ENCODE measurements at regions not wholly inside any gene's neighbourhood (a gene's known extent, or its start where the extent isn't known, plus 50 kb on each side); places are given as distances from the start of the nearest gene placed in this dataset.
A peak's percentile ranks its signal among the peaks of the same experiment; 100 is the strongest.
"Not testable (repeated sequence)": the region's sequence is repeated elsewhere in the genome, so short reads cannot be mapped to it uniquely, and the experiment has no call there.

DNA sequence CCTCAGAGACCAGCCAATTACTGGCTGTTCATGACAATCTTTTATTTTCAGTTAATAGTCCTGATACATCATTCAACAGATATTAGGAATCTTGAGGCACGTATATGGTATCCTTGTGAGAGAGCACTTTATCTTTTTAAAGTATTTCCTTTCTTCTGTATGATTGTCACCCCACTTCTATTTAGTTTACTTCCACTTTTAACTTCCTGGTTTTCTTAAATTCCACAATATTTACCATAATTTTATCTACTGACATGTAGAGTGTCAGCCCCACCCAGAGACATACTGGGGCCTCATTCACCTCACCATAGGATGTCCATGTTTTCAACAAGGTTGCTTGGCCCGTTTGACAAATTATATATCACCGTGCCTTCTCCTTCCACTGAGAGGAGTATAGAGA is 182.9 kb upstream of the ID2 start:
- no peak for DNase-seq (ENCODE audit: low read depth)

- no peak for DNase-seq (ENCODE audit: low read depth)
Observed at GRCh38 chr2:8500124-8501054, 181.5 kb upstream of the ID2 start.

- no peak for DNase-seq (ENCODE audit: low read depth)
Observed at GRCh38 chr2:8501061-8501720, 180.7 kb upstream of the ID2 start.

- DNase-seq (ENCODE audit: low read depth), result no peak
Observed at GRCh38 chr2:8502316-8502715, 179.5 kb upstream of the ID2 start.

DNA sequence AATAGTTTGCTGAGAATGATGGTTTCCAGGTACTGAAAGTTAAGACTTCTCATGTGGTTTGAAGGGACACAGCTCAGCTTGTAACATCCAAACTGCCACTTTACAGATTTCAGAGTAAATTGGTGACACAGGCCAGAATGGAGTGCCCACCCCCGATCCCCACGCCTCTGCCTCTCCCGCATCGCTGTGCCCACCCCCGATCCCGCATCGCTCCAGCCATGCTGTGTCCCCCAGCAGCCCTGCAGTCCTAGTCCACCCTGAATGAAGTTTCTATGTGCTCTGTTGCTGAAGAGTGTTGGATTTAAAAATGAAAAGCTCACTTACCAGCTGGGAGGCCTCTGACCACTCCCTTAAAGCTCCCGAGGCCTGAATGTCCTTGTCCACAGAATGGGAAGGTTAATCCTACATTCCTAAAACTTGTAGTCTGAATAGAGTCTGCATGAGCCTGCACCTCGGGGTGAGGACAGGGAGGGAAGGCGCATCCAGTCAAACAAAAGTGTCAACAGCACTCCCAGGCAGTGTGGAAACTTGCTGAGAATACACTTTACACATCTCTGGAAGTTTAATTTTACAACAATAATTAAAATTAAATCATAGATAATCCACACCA is 176.4 kb upstream of the ID2 start:
- DNase-seq (ENCODE audit: low read depth), result no peak

DNA sequence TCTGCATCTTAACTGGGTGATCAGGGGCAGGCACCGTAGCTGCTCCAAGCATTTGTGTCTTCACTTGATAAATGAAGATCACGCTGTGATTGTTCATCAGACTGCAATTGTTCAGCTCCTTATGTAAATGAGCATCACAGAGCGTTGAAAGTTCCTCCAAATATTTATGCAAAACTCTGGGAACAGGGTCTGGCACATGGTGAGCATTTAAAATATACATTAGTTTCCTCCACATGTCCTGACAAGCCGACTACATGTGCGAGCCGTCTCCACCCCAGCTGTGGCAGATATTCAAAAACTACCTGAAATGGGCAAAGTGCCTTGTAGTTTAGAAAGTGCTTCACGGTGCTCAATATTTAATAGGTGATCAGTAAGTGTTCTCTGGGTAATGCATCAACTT is 175.1 kb upstream of the ID2 start:
- no peak for DNase-seq (ENCODE audit: low read depth)

DNA sequence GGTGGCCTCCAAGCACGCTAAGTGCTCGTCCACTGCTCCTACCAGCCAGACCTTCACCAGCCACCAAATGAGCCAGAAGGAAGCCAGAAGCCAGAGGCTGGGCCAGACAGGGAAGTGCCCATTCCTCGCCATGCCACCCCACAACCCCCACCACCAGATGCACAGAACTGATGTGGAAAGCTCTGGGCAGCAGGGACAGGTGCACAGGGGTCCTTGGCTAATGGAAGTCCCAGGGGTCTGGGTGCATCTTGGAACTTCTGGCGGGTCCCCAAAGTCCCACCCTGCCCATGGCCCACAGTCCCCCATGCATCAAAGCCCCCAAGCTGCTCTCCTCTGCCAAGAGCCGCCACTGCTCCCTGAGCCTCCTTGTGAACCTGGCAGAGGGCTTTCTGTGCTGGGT is 173.1 kb upstream of the ID2 start:
- no peak for DNase-seq (ENCODE audit: low read depth)

DNA sequence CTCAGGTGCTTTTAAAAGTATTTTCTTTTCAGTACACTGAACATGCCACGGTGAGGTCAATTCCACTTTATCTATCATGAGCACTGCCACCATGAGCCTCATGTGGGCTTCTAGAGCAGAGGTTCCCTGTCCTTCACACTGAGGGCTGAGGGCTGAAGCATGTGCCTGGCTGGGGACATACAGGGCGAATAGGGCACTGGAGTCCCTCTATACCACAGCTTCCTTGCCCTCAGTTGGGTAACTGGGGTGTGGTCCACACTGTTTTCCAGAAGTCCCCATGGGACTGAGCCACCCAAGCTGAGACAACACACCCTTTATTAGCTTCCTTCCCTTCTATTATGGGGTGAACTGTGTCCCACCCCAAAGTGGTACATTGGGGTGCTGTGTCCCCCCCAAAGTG is 172.2 kb upstream of the ID2 start:
- DNase-seq (ENCODE audit: low read depth), result no peak

- DNase-seq (ENCODE audit: low read depth), result not testable (repeated sequence)
Observed at GRCh38 chr2:8510055-8510454, 171.8 kb upstream of the ID2 start.

DNA sequence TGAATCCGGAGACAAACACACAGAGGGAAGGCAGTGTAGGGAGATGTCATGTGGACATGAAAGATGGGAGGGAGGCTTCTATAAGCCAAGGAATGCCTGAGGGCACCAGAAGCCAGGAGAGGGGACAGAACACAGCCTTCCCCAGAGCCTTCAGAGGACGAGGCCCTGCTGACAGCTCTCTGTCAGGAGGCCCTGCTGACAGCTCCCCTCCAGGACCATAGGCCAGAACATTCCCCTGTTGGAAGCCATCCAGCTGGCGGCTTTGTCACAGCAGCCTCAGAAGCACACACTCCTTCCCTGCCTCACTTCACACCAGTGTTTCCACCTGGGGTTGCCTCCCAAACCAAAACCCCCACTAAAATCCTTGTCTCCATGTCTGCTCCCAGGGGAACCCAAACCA is 171.3 kb upstream of the ID2 start:
- DNase-seq (ENCODE audit: low read depth), result no peak

DNA sequence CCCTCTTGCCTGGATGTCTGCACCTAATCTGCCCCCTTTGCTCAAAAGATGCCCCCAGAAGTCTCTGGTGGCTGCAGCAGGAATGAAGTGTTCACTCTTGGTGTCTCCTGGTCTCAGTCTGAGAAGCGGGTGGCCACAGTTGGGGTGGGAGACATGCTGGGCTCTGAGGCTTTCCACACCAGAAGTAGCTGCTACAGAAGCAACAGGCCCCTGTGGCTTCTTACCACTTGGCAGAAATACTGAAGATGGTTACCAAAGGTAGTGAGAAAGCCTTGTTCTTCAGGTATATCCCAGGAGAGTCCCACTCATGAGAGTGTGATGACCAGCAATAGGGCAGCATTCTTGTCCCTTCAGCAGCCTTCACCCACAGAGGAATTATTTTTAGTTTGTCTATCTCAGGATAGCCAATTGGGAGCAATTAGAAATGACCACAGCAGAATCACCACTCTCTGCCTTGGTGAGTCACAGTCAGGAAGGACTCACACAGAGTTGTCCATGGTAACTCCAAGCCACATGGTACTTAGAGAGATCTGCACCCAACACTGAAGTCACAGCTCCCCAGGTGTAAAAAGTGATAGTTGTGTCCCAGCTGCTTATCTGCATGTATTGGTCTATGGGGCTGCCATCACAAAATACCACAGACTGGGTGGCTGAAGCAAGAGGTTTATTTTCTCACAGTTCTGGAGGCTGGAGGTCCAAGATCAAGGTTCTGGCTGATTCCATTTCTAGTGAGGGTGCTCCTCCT is 169.8 kb upstream of the ID2 start:
- no peak for DNase-seq (ENCODE audit: low read depth)

DNA sequence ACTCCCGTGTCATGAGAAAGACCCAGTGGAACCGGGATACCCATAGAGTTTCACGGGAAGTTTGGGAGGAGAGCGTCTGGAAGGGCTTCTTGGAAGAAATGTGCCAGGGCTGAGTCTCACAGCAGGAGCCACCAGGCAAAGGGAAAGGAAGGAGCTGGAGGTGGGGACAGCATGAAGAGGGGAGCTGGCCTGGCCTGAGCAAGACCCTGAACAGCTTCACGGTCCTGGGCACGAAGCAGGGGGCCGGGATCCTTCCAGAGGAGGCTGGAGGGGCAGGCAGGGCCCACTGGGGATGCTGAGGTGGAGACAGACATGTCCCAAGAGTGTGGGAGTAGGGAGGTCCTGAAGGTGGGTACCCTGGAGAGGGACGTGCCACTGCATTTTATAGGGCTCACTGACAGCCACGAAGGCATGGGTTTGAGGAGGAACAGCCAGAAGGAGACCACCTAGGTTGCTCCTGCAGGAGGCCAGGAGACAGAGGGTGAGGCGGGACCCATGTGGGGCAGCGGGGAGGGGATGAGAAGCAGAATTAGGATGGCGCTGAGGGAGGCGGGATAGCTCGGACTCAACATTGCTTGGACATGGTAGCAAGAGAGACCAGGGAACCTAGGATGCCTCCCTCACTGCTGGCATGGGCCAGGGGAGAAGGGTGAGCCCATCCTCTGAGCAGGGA is 168.1 kb upstream of the ID2 start:
- DNase-seq (ENCODE audit: low read depth), result no peak

DNA sequence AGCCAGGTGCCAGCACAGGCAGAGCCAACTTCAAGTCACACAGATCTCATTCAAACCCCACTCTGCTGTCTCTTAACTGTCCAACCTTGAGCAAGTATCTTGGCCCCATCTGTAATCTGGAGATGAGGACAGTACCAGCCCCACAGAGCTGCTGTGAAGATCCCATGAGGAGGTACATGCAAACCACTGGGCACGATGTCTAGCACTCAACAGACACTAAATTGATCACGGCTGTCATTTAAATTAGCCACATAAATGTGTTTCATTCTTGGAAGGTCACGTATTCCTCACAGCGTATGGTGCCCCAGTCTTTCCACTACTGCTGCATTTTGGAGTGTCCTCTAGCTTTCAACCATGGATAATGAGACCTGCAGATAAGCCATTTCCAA is 167.6 kb upstream of the ID2 start:
- DNase-seq (ENCODE audit: low read depth), result no peak

- peak; percentile 15 for DNase-seq (ENCODE audit: low read depth)
Observed at GRCh38 chr2:8514796-8515758, 166.8 kb upstream of the ID2 start.

DNA sequence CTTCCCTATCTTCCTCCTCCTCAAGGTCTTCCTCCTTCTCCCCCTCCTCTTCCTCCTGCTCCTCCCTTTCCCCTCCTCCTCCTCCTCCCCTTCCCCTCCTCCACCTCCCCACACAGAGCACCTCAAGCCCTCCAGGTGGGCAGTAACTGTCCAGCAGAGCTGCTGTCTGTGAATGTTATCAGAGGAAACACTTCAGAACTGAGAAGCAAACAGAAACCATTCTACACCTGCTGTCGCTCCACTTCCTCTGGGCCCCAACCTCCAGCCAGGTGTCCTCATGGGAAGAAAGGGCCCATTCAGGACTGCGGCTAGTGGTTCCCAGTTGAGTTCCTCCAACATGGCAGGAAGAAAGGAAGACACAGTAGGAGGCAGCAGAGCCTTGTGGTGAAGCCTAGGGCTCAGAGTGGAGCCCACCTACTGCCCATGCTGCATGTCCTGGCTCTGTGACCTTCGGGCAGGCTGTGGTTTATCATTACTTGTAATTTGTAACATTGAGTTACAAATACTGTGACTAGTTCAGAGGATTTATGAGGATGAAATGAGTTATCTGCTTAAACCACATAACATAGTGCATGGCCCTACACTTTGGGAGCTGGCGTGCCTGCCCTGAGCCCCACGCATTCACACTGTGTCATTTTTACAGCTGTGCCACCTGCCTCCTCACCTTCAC is 165.9 kb upstream of the ID2 start:
- no peak for DNase-seq (ENCODE audit: low read depth)

DNA sequence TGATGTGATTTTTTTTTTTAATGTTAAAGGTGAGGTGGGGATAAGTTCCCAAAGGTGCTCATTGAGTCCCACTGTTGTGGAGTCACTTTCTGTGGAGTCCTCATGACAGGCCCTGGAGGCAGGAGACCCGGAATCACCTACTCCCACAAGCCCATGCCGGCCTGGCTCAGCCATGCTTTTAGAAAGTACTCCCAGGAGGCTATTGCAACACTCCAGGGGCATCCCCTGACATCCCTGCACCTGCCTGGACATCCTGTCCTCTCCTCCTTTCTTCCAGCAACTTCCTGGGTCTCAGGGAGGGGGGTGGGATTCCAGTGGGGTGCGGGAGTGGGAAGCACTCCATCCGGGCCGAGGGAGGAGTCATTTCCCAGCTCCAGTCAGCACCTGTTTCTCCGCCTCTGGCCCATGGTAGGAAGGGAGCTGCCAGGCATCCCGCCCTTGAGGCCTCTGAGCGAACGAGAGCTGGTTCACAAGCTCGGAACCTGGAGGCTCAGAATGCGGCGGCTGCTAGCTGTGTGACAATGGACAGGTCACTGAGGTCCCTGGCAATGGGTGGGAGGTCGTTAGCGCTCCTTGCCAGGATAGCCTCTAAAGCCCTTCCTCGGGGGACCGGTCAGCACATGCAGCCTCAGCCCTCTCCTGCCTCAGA is 163.9 kb upstream of the ID2 start:
- DNase-seq (ENCODE audit: low read depth), result no peak

GRCh38 chr2:8518979-8519668 is 162.7 kb upstream of the ID2 start:
- DNase-seq (ENCODE audit: low read depth), result no peak

DNA sequence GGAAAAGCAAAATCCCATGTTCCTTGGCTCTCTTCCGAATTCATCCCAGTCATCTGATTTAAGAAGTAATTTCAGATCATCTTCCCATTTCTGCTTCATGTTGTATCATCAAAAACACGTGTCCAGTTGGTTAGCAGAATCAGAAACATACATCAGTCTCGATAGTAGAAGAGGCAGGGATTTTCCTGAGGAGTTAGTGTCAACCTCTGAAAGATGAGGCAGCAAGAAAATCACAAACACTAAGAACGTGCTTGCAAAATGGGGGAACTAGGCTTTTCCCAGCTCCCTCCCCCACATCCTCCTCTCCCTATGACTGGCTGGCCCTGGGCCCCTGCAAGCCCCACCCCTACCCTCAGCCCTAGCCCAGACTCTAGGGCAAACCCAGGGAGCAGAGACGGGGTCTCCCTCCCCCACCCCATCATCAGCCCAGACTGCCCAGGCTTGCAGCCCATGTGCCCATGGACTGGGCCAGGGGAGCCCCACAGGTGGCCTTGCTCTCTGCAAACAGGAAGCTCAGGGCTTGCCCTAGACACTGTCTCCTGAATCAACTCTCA is 161.0 kb upstream of the ID2 start:
- DNase-seq (ENCODE audit: low read depth), result no peak

DNA sequence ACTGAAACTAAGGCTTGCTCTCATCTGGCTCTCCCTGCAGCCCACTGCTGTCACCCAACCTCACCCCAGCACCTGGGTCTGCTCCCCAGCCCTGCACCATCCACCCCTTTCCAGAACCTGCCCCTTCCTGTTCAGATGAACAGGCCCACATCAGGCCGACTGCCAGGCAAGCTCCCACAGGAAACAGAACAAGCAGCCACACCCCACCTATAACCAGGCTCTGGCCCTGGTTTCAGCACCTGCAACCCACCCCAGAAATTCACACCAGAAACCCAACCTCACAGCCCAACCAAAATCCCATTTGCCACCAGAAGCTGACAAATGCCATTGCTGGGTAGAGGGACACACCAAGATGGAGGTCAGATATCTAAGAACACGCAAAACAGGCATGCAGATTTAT is 159.2 kb upstream of the ID2 start:
- DNase-seq (ENCODE audit: low read depth), result no peak
